ENCODE measurements at regions not wholly inside any gene's neighbourhood (a gene's known extent, or its start where the extent isn't known, plus 50 kb on each side); places are given as distances from the start of the nearest gene placed in this dataset.

DNA sequence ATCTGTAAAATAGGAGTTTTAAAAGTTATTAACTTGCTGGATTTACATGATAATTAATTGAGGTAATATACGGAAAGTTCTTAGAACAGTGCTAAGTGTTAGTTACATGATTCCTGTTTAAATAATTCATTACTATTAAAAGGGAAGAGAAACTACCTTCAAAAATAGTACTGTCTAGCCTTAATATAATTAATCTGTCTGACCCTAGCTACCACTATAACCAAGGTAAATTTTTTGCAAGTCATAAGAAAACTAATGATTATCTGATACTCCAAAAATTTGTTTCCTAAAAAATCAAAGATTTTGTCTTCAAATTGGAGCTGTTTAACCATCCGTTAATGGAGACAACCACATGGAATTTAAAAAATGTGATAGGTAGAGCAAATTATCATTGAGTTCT, 294.3 kb upstream of the FBXO33 start:
- no peak overlapping the region for H3K9ac ChIP-seq (ENCODE audit: low read length in 5 of 5)
- H3K27me3 ChIP-seq (ENCODE audit: control insufficient read depth in 5 of 5, insufficient read depth in 4 of 5, low read length in 5 of 5): no peaks in the 10 kb centered on the region
- H3K36me3 ChIP-seq (ENCODE audit: control insufficient read depth in 5 of 5, insufficient read depth in 5 of 5, low read length in 5 of 5): no peaks in the 10 kb centered on the region
- H3K27ac ChIP-seq (ENCODE audit: low read depth, low read length): no peak overlapping the region
- H3K9me3 ChIP-seq (ENCODE audit: control insufficient read depth in 5 of 5, low read length in 5 of 5): no peaks in the 10 kb centered on the region
- H3K4me1 ChIP-seq (ENCODE audit: control insufficient read depth in 5 of 5, insufficient read depth in 5 of 5, low read length in 5 of 5): no peaks in the 10 kb centered on the region
- H3K4me3 ChIP-seq (ENCODE audit: low read depth in 1 of 5, low read length in 5 of 5): no peak overlapping the region

GRCh38 chr14:39722547-39723273, 290.5 kb upstream of the FBXO33 start:
- no peaks in the 10 kb centered on the region for H3K9me3 ChIP-seq (ENCODE audit: control insufficient read depth in 5 of 5, low read length in 5 of 5)
- H3K27me3 ChIP-seq (ENCODE audit: control insufficient read depth in 5 of 5, insufficient read depth in 4 of 5, low read length in 5 of 5): no peaks in the 10 kb centered on the region
- H3K36me3 ChIP-seq (ENCODE audit: control insufficient read depth in 5 of 5, insufficient read depth in 5 of 5, low read length in 5 of 5): no peaks in the 10 kb centered on the region
- no peaks in the 10 kb centered on the region for H3K4me1 ChIP-seq (ENCODE audit: control insufficient read depth in 5 of 5, insufficient read depth in 5 of 5, low read length in 5 of 5)
- H3K27ac ChIP-seq (ENCODE audit: low read depth, low read length): no peak overlapping the region
- H3K4me3 ChIP-seq (ENCODE audit: low read depth in 1 of 5, low read length in 5 of 5): no peak overlapping the region
- no peak overlapping the region for H3K9ac ChIP-seq (ENCODE audit: low read length in 5 of 5)

GRCh38 chr14:39716987-39717570, 284.8 kb upstream of the FBXO33 start:
- H3K4me3 ChIP-seq (ENCODE audit: low read depth in 1 of 5, low read length in 5 of 5): no peak overlapping the region
- no peaks in the 10 kb centered on the region for H3K27me3 ChIP-seq (ENCODE audit: control insufficient read depth in 5 of 5, insufficient read depth in 4 of 5, low read length in 5 of 5)
- H3K9me3 ChIP-seq (ENCODE audit: control insufficient read depth in 5 of 5, low read length in 5 of 5): no peaks in the 10 kb centered on the region
- H3K27ac ChIP-seq (ENCODE audit: low read depth, low read length): no peak overlapping the region
- no peaks in the 10 kb centered on the region for H3K36me3 ChIP-seq (ENCODE audit: control insufficient read depth in 5 of 5, insufficient read depth in 5 of 5, low read length in 5 of 5)
- H3K9ac ChIP-seq (ENCODE audit: low read length in 5 of 5): no peak overlapping the region
- no peaks in the 10 kb centered on the region for H3K4me1 ChIP-seq (ENCODE audit: control insufficient read depth in 5 of 5, insufficient read depth in 5 of 5, low read length in 5 of 5)

GRCh38 chr14:39712293-39712999, 280.2 kb upstream of the FBXO33 start:
- no peak overlapping the region for H3K27ac ChIP-seq (ENCODE audit: low read depth, low read length)
- H3K27me3 ChIP-seq (ENCODE audit: control insufficient read depth in 5 of 5, insufficient read depth in 4 of 5, low read length in 5 of 5): no peaks in the 10 kb centered on the region
- no peaks in the 10 kb centered on the region for H3K4me1 ChIP-seq (ENCODE audit: control insufficient read depth in 5 of 5, insufficient read depth in 5 of 5, low read length in 5 of 5)
- no peak overlapping the region for H3K4me3 ChIP-seq (ENCODE audit: low read depth in 1 of 5, low read length in 5 of 5)
- peaks cover 0 to 7% (median 0%) of the 10 kb centered on the region in 5 donors for H3K9me3 ChIP-seq (ENCODE audit: control insufficient read depth in 5 of 5, low read length in 5 of 5)
- no peak overlapping the region for H3K9ac ChIP-seq (ENCODE audit: low read length in 5 of 5)
- H3K36me3 ChIP-seq (ENCODE audit: control insufficient read depth in 5 of 5, insufficient read depth in 5 of 5, low read length in 5 of 5): no peaks in the 10 kb centered on the region

GRCh38 chr14:39704594-39704993, 272.4 kb upstream of the FBXO33 start:
- Histone ChIP-seq H3K36me3 (ENCODE audit: control insufficient read depth in 5 of 5, insufficient read depth in 5 of 5, low read length in 5 of 5) (no peaks in the 10 kb centered on the region), H3K9me3 (ENCODE audit: control insufficient read depth in 5 of 5, low read length in 5 of 5) (peaks cover 0 to 2% (median 0%) of the 10 kb centered on the region in 5 donors), H3K27me3 (ENCODE audit: control insufficient read depth in 5 of 5, insufficient read depth in 4 of 5, low read length in 5 of 5) (no peaks in the 10 kb centered on the region), H3K4me1 (ENCODE audit: control insufficient read depth in 5 of 5, insufficient read depth in 5 of 5, low read length in 5 of 5) (no peaks in the 10 kb centered on the region), H3K27ac (ENCODE audit: low read depth, low read length) (no peak overlapping the region), H3K9ac (ENCODE audit: low read length in 5 of 5) (no peak overlapping the region), H3K4me3 (ENCODE audit: low read depth in 1 of 5, low read length in 5 of 5) (no peak overlapping the region)

DNA sequence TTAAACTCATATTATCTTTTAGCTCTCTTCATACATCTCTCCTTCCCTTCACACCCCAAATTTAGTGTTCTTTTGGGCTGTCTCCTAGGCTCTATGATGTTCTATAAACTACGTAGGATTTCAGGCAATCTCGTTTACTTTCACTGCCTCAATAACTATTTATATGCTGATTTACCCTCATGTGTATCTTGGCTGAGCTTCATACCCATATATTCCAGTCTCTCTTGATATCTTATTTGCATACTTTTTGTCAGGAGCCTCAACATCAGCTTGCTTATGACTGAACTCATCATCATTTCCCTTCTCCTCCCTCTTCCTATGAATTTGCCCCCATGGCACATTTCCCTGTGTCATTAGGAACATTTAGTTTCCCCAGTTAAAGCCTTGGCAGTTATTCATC, 262.1 kb upstream of the FBXO33 start:
- peaks cover 0 to 10% (median 2%) of the 10 kb centered on the region in 5 donors for H3K9me3 ChIP-seq (ENCODE audit: control insufficient read depth in 5 of 5, low read length in 5 of 5)
- H3K4me3 ChIP-seq (ENCODE audit: low read depth in 1 of 5, low read length in 5 of 5): no peak overlapping the region
- no peaks in the 10 kb centered on the region for H3K4me1 ChIP-seq (ENCODE audit: control insufficient read depth in 5 of 5, insufficient read depth in 5 of 5, low read length in 5 of 5)
- no peak overlapping the region for H3K9ac ChIP-seq (ENCODE audit: low read length in 5 of 5)
- H3K36me3 ChIP-seq (ENCODE audit: control insufficient read depth in 5 of 5, insufficient read depth in 5 of 5, low read length in 5 of 5): no peaks in the 10 kb centered on the region
- no peaks in the 10 kb centered on the region for H3K27me3 ChIP-seq (ENCODE audit: control insufficient read depth in 5 of 5, insufficient read depth in 4 of 5, low read length in 5 of 5)
- H3K27ac ChIP-seq (ENCODE audit: low read depth, low read length): no peak overlapping the region

DNA sequence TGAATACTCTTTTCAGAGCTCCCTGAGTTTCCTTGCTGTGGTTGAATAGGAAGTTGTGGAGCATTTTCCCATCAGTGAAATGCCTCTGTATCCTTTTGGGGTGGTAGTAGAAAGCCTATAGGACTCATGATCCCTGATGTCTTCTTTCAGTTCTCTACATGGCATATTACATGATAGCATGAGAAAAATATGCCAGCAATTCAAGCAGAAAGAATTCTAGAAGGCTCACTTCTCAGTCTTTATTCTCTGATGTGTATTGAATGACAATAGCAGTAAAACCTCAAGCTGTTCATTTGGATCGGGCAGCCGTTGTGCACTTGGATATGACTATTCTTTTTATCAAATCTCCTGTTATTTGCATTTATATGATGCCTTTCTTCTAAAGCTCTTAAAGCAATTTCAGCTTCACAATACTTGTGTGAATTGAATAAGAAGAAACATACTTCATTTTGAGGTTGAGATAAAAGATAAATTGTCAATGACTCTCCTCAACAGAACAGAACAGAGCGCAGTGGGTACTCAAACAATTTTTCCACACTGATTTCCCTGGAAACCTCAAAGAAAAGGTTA, 251.5 kb upstream of the FBXO33 start:
- Histone ChIP-seq H3K27me3 (ENCODE audit: control insufficient read depth in 5 of 5, insufficient read depth in 4 of 5, low read length in 5 of 5) (no peaks in the 10 kb centered on the region), H3K4me3 (ENCODE audit: low read depth in 1 of 5, low read length in 5 of 5) (no peak overlapping the region), H3K9me3 (ENCODE audit: control insufficient read depth in 5 of 5, low read length in 5 of 5) (peaks cover 0 to 7% (median 3%) of the 10 kb centered on the region in 5 donors), H3K9ac (ENCODE audit: low read length in 5 of 5) (no peak overlapping the region), H3K36me3 (ENCODE audit: control insufficient read depth in 5 of 5, insufficient read depth in 5 of 5, low read length in 5 of 5) (no peaks in the 10 kb centered on the region), H3K27ac (ENCODE audit: low read depth, low read length) (no peak overlapping the region), H3K4me1 (ENCODE audit: control insufficient read depth in 5 of 5, insufficient read depth in 5 of 5, low read length in 5 of 5) (no peaks in the 10 kb centered on the region)

GRCh38 chr14:39682582-39682981, 250.3 kb upstream of the FBXO33 start:
- no peaks in the 10 kb centered on the region for H3K36me3 ChIP-seq (ENCODE audit: control insufficient read depth in 5 of 5, insufficient read depth in 5 of 5, low read length in 5 of 5)
- H3K9ac ChIP-seq (ENCODE audit: low read length in 5 of 5): no peak overlapping the region
- H3K9me3 ChIP-seq (ENCODE audit: control insufficient read depth in 5 of 5, low read length in 5 of 5): peaks cover 0 to 7% (median 3%) of the 10 kb centered on the region in 5 donors
- H3K27ac ChIP-seq (ENCODE audit: low read depth, low read length): no peak overlapping the region
- no peaks in the 10 kb centered on the region for H3K27me3 ChIP-seq (ENCODE audit: control insufficient read depth in 5 of 5, insufficient read depth in 4 of 5, low read length in 5 of 5)
- no peaks in the 10 kb centered on the region for H3K4me1 ChIP-seq (ENCODE audit: control insufficient read depth in 5 of 5, insufficient read depth in 5 of 5, low read length in 5 of 5)
- H3K4me3 ChIP-seq (ENCODE audit: low read depth in 1 of 5, low read length in 5 of 5): no peak overlapping the region

DNA sequence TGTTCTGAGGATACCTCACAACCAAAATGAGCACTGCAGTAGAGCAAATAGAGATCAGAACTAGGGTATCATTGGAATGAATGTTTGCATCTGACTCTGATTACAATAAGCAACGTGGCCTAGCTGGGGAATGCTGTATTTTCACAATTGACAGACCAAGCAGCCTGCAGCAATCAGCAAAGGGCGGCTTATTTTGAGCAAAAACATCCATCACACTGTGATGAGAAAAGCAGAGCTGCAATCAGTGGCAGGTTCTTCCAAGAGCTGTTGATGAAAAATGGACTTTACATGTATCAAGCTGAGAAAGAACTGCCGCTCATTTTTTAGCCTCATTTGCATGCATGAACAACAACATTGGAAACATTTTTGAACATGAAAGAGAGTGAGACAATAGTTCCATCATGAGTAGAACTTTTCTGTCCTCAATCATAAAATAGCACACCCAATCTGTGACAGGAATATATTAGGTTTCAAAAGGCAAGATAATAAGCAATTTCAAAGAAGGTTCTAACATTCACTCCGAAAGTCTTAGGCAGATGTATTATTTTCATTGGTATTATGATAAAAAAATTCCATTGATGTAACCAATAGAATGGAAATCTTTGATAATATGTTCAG, 249.7 kb upstream of the FBXO33 start:
- no peaks in the 10 kb centered on the region for H3K4me1 ChIP-seq (ENCODE audit: control insufficient read depth in 5 of 5, insufficient read depth in 5 of 5, low read length in 5 of 5)
- no peaks in the 10 kb centered on the region for H3K27me3 ChIP-seq (ENCODE audit: control insufficient read depth in 5 of 5, insufficient read depth in 4 of 5, low read length in 5 of 5)
- H3K9me3 ChIP-seq (ENCODE audit: control insufficient read depth in 5 of 5, low read length in 5 of 5): peaks cover 0 to 6% (median 3%) of the 10 kb centered on the region in 5 donors
- H3K36me3 ChIP-seq (ENCODE audit: control insufficient read depth in 5 of 5, insufficient read depth in 5 of 5, low read length in 5 of 5): no peaks in the 10 kb centered on the region
- H3K27ac ChIP-seq (ENCODE audit: low read depth, low read length): no peak overlapping the region
- no peak overlapping the region for H3K4me3 ChIP-seq (ENCODE audit: low read depth in 1 of 5, low read length in 5 of 5)
- no peak overlapping the region for H3K9ac ChIP-seq (ENCODE audit: low read length in 5 of 5)

- Histone ChIP-seq H3K9me3 (ENCODE audit: control insufficient read depth in 5 of 5, low read length in 5 of 5) (no peaks in the 10 kb centered on the region), H3K27me3 (ENCODE audit: control insufficient read depth in 5 of 5, insufficient read depth in 4 of 5, low read length in 5 of 5) (no peaks in the 10 kb centered on the region), H3K36me3 (ENCODE audit: control insufficient read depth in 5 of 5, insufficient read depth in 5 of 5, low read length in 5 of 5) (no peaks in the 10 kb centered on the region), H3K9ac (ENCODE audit: low read length in 5 of 5) (no peak overlapping the region), H3K4me3 (ENCODE audit: low read depth in 1 of 5, low read length in 5 of 5) (no peak overlapping the region), H3K4me1 (ENCODE audit: control insufficient read depth in 5 of 5, insufficient read depth in 5 of 5, low read length in 5 of 5) (no peaks in the 10 kb centered on the region), H3K27ac (ENCODE audit: low read depth, low read length) (no peak overlapping the region)
Measured at GRCh38 chr14:39680777-39681176, 248.5 kb upstream of the FBXO33 start.
